Non-pigmented ciliary epithelial cell (primary cell): ENCODE measurements at regions not wholly inside any gene's neighbourhood (a gene's known extent, or its start where the extent isn't known, plus 50 kb on each side); places are given as distances from the start of the nearest gene placed in this dataset.

Experiments used
- DNase-seq: peaks from one replicate; pipeline ENCODE4 v3.0.0-alpha.2; 2010; ENCODE audit warnings: low read depth

GRCh38 chr2:226274143-226274542 is 525.5 kb downstream of the IRS1 start:
- DNase-seq, result no peak

GRCh38 chr2:226273440-226273839 is 526.2 kb downstream of the IRS1 start:
- no peak for DNase-seq

- no peak for DNase-seq
Measured at GRCh38 chr2:226272435-226272834, 527.2 kb downstream of the IRS1 start.

GRCh38 chr2:226270285-226271058 is 529.1 kb downstream of the IRS1 start:
- DNase-seq, result no peak

- DNase-seq, result no peak
Measured at GRCh38 chr2:226267516-226268289, 531.9 kb downstream of the IRS1 start.

GRCh38 chr2:226256709-226257376 is 542.8 kb downstream of the IRS1 start:
- DNase-seq, result no peak

- DNase-seq, result peak; percentile 35
Measured at GRCh38 chr2:226256237-226256636, 543.4 kb downstream of the IRS1 start.

- no peak for DNase-seq
Measured at GRCh38 chr2:226251661-226252060, 548.0 kb downstream of the IRS1 start.

- peak; percentile 5 for DNase-seq
Measured at GRCh38 chr2:226247289-226248275, 552.0 kb downstream of the IRS1 start.

GRCh38 chr2:226234187-226234586 is 565.4 kb downstream of the IRS1 start:
- no peak for DNase-seq

GRCh38 chr2:226233388-226233787 is 566.2 kb downstream of the IRS1 start:
- DNase-seq, result no peak

GRCh38 chr2:226228080-226228479 is 571.5 kb downstream of the IRS1 start:
- no peak for DNase-seq

GRCh38 chr2:226227341-226227740 is 572.3 kb downstream of the IRS1 start:
- DNase-seq, result no peak

- DNase-seq, result no peak
Measured at GRCh38 chr2:226223704-226224103, 575.9 kb downstream of the IRS1 start.

- no peak for DNase-seq
Measured at GRCh38 chr2:226220511-226220910, 579.1 kb downstream of the IRS1 start.

- DNase-seq, result no peak
Measured at GRCh38 chr2:226217191-226217590, 582.4 kb downstream of the IRS1 start.

GRCh38 chr2:226216575-226216974 is 583.0 kb downstream of the IRS1 start:
- DNase-seq, result no peak

GRCh38 chr2:226215902-226216503 is 583.6 kb downstream of the IRS1 start:
- no peak for DNase-seq

- DNase-seq, result peak; percentile 47
Measured at GRCh38 chr2:226213717-226214116, 585.9 kb downstream of the IRS1 start.

- peak; percentile 81 for DNase-seq
Measured at GRCh38 chr2:226211439-226211838, 588.2 kb downstream of the IRS1 start.

GRCh38 chr2:226208726-226209125 is 590.9 kb downstream of the IRS1 start:
- DNase-seq, result no peak
